Endothelial cell of umbilical vein (primary cell): ENCODE measurements at regions not wholly inside any gene's neighbourhood (a gene's known extent, or its start where the extent isn't known, plus 50 kb on each side); places are given as distances from the start of the nearest gene placed in this dataset.

Experiments used
- BruUV-seq: library from RNA; stranded (reverse); fragments of 400-500 nt; replicated peaks from 2 replicates; lab custom pipeline; 2021; lab: Mats Ljungman, UMichigan
- CTCF ChIA-PET: fragments of 300-600, 350-600 bp; sonication (Branson Sonifier 250); formaldehyde crosslinking; loops from one replicate; lab custom pipeline; 2021; ENCODE audit warnings: antibody characterized with exemption, inconsistent platforms; lab: Charles Lee
- POLR2A ChIA-PET: fragments of 300-600, 350-600 bp; sonication (Branson Sonifier 250); formaldehyde crosslinking; loops from one replicate; lab custom pipeline; 2021; ENCODE audit warnings: antibody characterized with exemption, inconsistent platforms; lab: Charles Lee
- DNase-seq: peaks from one replicate; pipeline ENCODE4 v3.0.0-alpha.2; 2011; ENCODE audit warnings: low read depth, low spot score
- FAIRE-seq: peaks from 2 replicates; lab custom pipeline; 2011; peaks lifted over from hg19 to GRCh38; lab: Jason Lieb, UNC
- H2AFZ ChIP-seq: 2 replicates; pipeline ENCODE4 v1.6.0; 2012; ENCODE audit warnings: low read depth, low read length, control low read depth, inconsistent platforms
- H3K27ac ChIP-seq: 2 replicates; pipeline ENCODE4 v1.5.1; 2011; ENCODE audit warnings: low read depth, mild to moderate bottlenecking, control low read depth, low read length, moderate library complexity; ENCODE audit not compliant: insufficient read depth
- H3K27me3 ChIP-seq, 2 experiments: 2 replicates each; pipeline versions ENCODE4 v1.6.0 to v1.6.1; 2011; ENCODE audit warnings: low read length in 2 of 2, mixed read lengths in 1 of 2; ENCODE audit not compliant: control insufficient read depth in 2 of 2, insufficient read depth in 2 of 2
- H3K36me3 ChIP-seq, 2 experiments: 2 replicates in 1 of 2; 3 replicates in 1 of 2; pipeline ENCODE4 v1.5.1; 2011; ENCODE audit warnings: low read length in 2 of 2, mild to moderate bottlenecking in 1 of 2, moderate library complexity in 1 of 2; ENCODE audit not compliant: control insufficient read depth in 2 of 2, insufficient read depth in 2 of 2; ENCODE audit errors: extremely low read depth in 1 of 2
- H3K4me1 ChIP-seq: 3 replicates; pipeline ENCODE4 v1.5.1; 2011; ENCODE audit warnings: mild to moderate bottlenecking, low read length; ENCODE audit not compliant: control insufficient read depth, insufficient read depth; ENCODE audit errors: extremely low read depth
- H3K4me2 ChIP-seq: 2 replicates; pipeline ENCODE4 v1.6.1; 2011; ENCODE audit warnings: low read length, control low read depth, mixed read lengths; ENCODE audit not compliant: insufficient read depth
- H3K4me3 ChIP-seq, 3 experiments: fragments of 200-600 bp in 1 of 3; sonication (generic), shearing (Covaris generic) in 1 of 3; replicated peaks in 1 of 3; 2 replicates each; pipeline ENCODE4 v1.5.1; 2011 to 2016; ENCODE audit warnings: control low read depth in 3 of 3, low read length in 3 of 3, mild to moderate bottlenecking in 2 of 3, inconsistent platforms in 1 of 3, low read depth in 1 of 3, moderate library complexity in 1 of 3; ENCODE audit not compliant: insufficient read depth in 1 of 3
- H3K79me2 ChIP-seq: 2 replicates; pipeline ENCODE4 v1.6.0; 2012; ENCODE audit warnings: low read length, inconsistent platforms; ENCODE audit not compliant: control insufficient read depth, insufficient read depth
- H3K9ac ChIP-seq: replicated peaks from 2 replicates; pipeline ENCODE3; 2011; ENCODE audit warnings: low read length, control low read depth; ENCODE audit not compliant: insufficient read depth; ENCODE audit errors: extremely low read depth
- H3K9me1 ChIP-seq: replicated peaks from 3 replicates; pipeline ENCODE4 v1.6.0; 2011; ENCODE audit warnings: mild to moderate bottlenecking, low read length; ENCODE audit not compliant: control insufficient read depth, insufficient read depth; ENCODE audit errors: extremely low read depth
- H3K9me3 ChIP-seq: replicated peaks from 2 replicates; pipeline ENCODE4 v1.5.1; 2012; ENCODE audit warnings: low read length, inconsistent platforms; ENCODE audit not compliant: control insufficient read depth, insufficient read depth
- H4K20me1 ChIP-seq: replicated peaks from 2 replicates; pipeline ENCODE3; 2011; ENCODE audit warnings: mild to moderate bottlenecking, low read length; ENCODE audit not compliant: control insufficient read depth, insufficient read depth; ENCODE audit errors: extremely low read depth
- CTCF ChIP-seq, 2 donors: IDR thresholded peaks; 1 replicate in 1 of 2; 2 replicates in 1 of 2; pipeline ENCODE4 v1.5.1; 2011; ENCODE audit warnings: low read length in 2 of 2, mild to moderate bottlenecking in 2 of 2, moderate library complexity in 2 of 2, control low read depth in 1 of 2, inconsistent platforms in 1 of 2, low read depth in 1 of 2; ENCODE audit not compliant: insufficient read depth in 1 of 2; ENCODE audit errors: extremely low read depth in 1 of 2
- EZH2 ChIP-seq: IDR thresholded peaks from 2 replicates; pipeline ENCODE4 v1.6.1; 2012; ENCODE audit warnings: borderline replicate concordance, low read depth, mild to moderate bottlenecking, moderate library complexity, low read length, inconsistent platforms; ENCODE audit not compliant: severe bottlenecking
- FOS ChIP-seq: IDR thresholded peaks from 2 replicates; pipeline ENCODE4 v1.6.1; 2011; ENCODE audit warnings: mild to moderate bottlenecking, low read length, moderate library complexity, borderline replicate concordance; ENCODE audit not compliant: insufficient read depth
- GATA2 ChIP-seq: IDR thresholded peaks from 2 replicates; pipeline ENCODE4 v1.7.0; 2011; ENCODE audit warnings: low read depth, mild to moderate bottlenecking, moderate library complexity, mixed read lengths, low read length; ENCODE audit not compliant: insufficient read length, insufficient read depth
- JUN ChIP-seq: IDR thresholded peaks from 2 replicates; pipeline ENCODE4 v1.6.1; 2011; ENCODE audit warnings: borderline replicate concordance, low read depth; ENCODE audit not compliant: insufficient read length, insufficient read depth
- MAX ChIP-seq: IDR thresholded peaks from 2 replicates; pipeline ENCODE4 v1.6.1; 2011; ENCODE audit not compliant: insufficient read depth, insufficient read length
- MYC ChIP-seq: IDR thresholded peaks from one replicate; pipeline ENCODE4 v1.6.1; 2011; ENCODE audit warnings: mild to moderate bottlenecking, low read depth, low read length
- POLR2A ChIP-seq: IDR thresholded peaks from 2 replicates; pipeline ENCODE4 v1.6.1; 2012; ENCODE audit warnings: low read depth, mild to moderate bottlenecking, control low read depth, low read length
- POLR2AphosphoS5 ChIP-seq: IDR thresholded peaks from 2 replicates; pipeline ENCODE4 v1.6.1; 2012; ENCODE audit warnings: low read depth, mild to moderate bottlenecking, control low read depth, low read length, moderate library complexity; ENCODE audit not compliant: insufficient read depth
- dilution Hi-C: fragments of 300-500 bp; cut with MboI; formaldehyde crosslinking; loops from one replicate; pipeline ENCODE4 v1.15.0; 2019; ENCODE audit warnings: low sequenced_read_pairs; ENCODE audit not compliant: extremely low pct_ligation_motif_present
- intact Hi-C: fragments of 100-400 bp; cut with micrococcal nuclease; formaldehyde crosslinking; loops from one replicate; pipeline ENCODE4 v1.10.0; 2022

GRCh38 chr12:95397571-95397970 is 76.4 kb upstream of the METAP2 start:
- intact Hi-C loops = no loop called here
- Histone ChIP-seq H3K4me1 (no peaks in the 10 kb centered on the region), H3K36me3 (no peaks in the 10 kb centered on the region), H3K9me3 (no peaks in the 10 kb centered on the region), H3K9me1 (no peaks in the 10 kb centered on the region), H3K27ac (no peak overlapping the region), H3K4me2 (no peak overlapping the region), H3K79me2 (no peaks in the 10 kb centered on the region), H2AFZ (no peak overlapping the region), H3K4me3 (no peak overlapping the region), H3K9ac (no peak overlapping the region), H4K20me1 (no peaks in the 10 kb centered on the region), H3K27me3 (peaks cover 13 to 14% of the 10 kb centered on the region in 2 experiments)
- DNase-seq = no peak
- TF ChIP-seq GATA2 = no peak
- no peak for TF ChIP-seq JUN
- no peak for TF ChIP-seq POLR2A
- no peak for TF ChIP-seq CTCF (IDR thresholded peaks at IDR 0.05; ENCODE audit: extremely low read depth in 1 of 2, insufficient read depth in 1 of 2, low read depth in 1 of 2, low read length in 2 of 2)
- no peak for TF ChIP-seq MYC
- no peak for TF ChIP-seq POLR2AphosphoS5
- no peak for TF ChIP-seq EZH2
- TF ChIP-seq MAX = no peak
- TF ChIP-seq FOS = no peak
- no TSS peak for BruUV-seq
- ChIA-PET POLR2A (no interaction called here), CTCF (no interaction called here)
- dilution Hi-C loops = no loop called here
- FAIRE-seq = no peak
